ENCODE measurements at regions not wholly inside any gene's neighbourhood (a gene's known extent, or its start where the extent isn't known, plus 50 kb on each side); places are given as distances from the start of the nearest gene placed in this dataset.

DNA sequence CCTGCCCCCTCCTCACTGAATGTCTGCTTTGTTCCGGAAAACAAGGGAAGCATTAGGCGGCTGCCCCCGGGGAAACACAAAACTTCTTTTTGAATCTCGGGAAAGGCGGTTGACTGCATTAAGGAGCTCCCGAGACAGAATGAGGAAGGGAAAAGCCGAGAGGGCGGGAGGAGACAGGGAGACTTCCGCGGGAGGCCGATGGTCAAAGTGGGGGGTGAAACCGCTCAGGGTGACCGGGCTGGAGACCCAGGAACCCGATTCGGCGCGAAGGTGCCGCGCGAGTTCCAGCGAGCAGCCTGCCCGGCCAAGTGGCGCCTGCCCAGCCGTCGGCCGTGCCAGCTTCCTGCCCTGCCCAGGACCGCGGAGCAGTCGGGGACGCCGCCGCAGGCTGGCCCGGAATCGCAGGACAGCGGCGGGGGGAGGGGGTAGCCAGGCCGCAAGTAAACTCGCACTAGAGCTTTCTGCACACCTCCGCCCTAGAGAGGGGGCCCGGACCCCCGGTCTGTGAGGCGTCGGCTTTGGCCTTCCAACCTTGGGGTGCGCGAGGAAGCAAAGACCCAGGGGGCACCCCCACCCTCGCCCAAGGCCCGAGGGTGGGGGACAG lies 55.1 kb upstream of the BCOR start:
- peak overlapping the region in 4 of 5 experiments; percentile 46 to 59 (median 54) for H3K4me3 ChIP-seq (ENCODE audit: control extremely low read depth in 1 of 5, extremely low read depth in 1 of 5, insufficient read depth in 1 of 5, low read depth in 2 of 5, low read length in 4 of 5)
- H3K27me3 Mint-ChIP-seq = peaks cover 3% of the 10 kb centered on the region
- H3K4me1 ChIP-seq (ENCODE audit: control insufficient read depth in 2 of 2, insufficient read depth in 2 of 2, low read length in 2 of 2) = peaks cover 46 to 64% of the 10 kb centered on the region in 2 donors
- H3K4me3 Mint-ChIP-seq = peak overlapping the region; percentile 89
- H3K79me2 ChIP-seq (ENCODE audit: control insufficient read depth, insufficient read depth, low read length) = no peaks in the 10 kb centered on the region
- TF ChIP-seq, protein P1, sequence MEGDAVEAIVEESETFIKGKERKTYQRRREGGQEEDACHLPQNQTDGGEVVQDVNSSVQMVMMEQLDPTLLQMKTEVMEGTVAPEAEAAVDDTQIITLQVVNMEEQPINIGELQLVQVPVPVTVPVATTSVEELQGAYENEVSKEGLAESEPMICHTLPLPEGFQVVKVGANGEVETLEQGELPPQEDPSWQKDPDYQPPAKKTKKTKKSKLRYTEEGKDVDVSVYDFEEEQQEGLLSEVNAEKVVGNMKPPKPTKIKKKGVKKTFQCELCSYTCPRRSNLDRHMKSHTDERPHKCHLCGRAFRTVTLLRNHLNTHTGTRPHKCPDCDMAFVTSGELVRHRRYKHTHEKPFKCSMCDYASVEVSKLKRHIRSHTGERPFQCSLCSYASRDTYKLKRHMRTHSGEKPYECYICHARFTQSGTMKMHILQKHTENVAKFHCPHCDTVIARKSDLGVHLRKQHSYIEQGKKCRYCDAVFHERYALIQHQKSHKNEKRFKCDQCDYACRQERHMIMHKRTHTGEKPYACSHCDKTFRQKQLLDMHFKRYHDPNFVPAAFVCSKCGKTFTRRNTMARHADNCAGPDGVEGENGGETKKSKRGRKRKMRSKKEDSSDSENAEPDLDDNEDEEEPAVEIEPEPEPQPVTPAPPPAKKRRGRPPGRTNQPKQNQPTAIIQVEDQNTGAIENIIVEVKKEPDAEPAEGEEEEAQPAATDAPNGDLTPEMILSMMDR (IDR thresholded peaks at IDR 0.05) = no peak
- TF ChIP-seq EZH2 (IDR thresholded peaks at IDR 0.05; ENCODE audit: borderline replicate concordance, insufficient read depth, low read depth, low read length, poor library complexity, severe bottlenecking) = no peak
- H3K9ac ChIP-seq (ENCODE audit: low read length) = peak overlapping the region; percentile 62
- peak overlapping the region in 1 of 2 donors; percentile 6 for H3K27ac ChIP-seq (ENCODE audit: low read length in 2 of 2)
- H3K27ac Mint-ChIP-seq = peak overlapping the region; percentile 88
- WGBS (ENCODE audit: insufficient coverage) = under 1% methylated on average over 43 of the region's 47 CpGs
- POLR2A ChIA-PET = interaction anchor here (1.0 to 3.3 kb wide), 8 partner anchors 16 to 342 kb away, joined by 4 to 46 read pairs (median 6); partner anchors contain the start of gene BCOR
- peak overlapping the region; percentile 94 for H3K4me2 ChIP-seq (replicated peaks; ENCODE audit: low read depth, low read length, poor library complexity, severe bottlenecking)
- H3K9me3 Mint-ChIP-seq (ENCODE audit: insufficient read depth) = no peaks in the 10 kb centered on the region
- H3K9me3 ChIP-seq (ENCODE audit: control extremely low read depth in 1 of 3, control insufficient read depth in 2 of 3, insufficient read depth in 1 of 3, low read length in 2 of 3) = no peaks in the 10 kb centered on the region
- CTCF ChIA-PET = interaction anchor here (0.6 to 4.2 kb wide), 9 partner anchors 16 to 422 kb away, joined by 3 to 24 read pairs (median 5); partner anchors contain the start of gene BCOR
- H2AFZ ChIP-seq (ENCODE audit: insufficient read depth, low read depth, low read length, poor library complexity, severe bottlenecking) = peak overlapping the region; percentile 18
- intact Hi-C loops (cut with micrococcal nuclease) = loop anchor here (1.0 to 5.0 kb wide), 4 partner anchors 17 to 338 kb away; no protein-coding TSS in a partner anchor
- H4K20me1 ChIP-seq (ENCODE audit: control insufficient read depth, insufficient read depth, low read length, poor library complexity, severe bottlenecking) = peaks cover 7% of the 10 kb centered on the region
- ATAC-seq (ENCODE audit: low read depth) (no peak), DNase-seq (peak; percentile 45)
- peaks cover 0 to 2% (median under 1%) of the 10 kb centered on the region in 4 experiments for H3K27me3 ChIP-seq (replicated peaks in 1 of 4; ENCODE audit: control extremely low read depth in 1 of 4, control insufficient read depth in 3 of 4, insufficient read depth in 4 of 4, low read length in 3 of 4)
- H3K36me3 ChIP-seq (replicated peaks in 1 of 2; ENCODE audit: control extremely low read depth in 1 of 2, control insufficient read depth in 1 of 2, extremely low read depth in 1 of 2, insufficient read depth in 2 of 2, low read length in 1 of 2) = no peaks in the 10 kb centered on the region
- peaks cover 50% of the 10 kb centered on the region for H3K4me1 Mint-ChIP-seq

DNA sequence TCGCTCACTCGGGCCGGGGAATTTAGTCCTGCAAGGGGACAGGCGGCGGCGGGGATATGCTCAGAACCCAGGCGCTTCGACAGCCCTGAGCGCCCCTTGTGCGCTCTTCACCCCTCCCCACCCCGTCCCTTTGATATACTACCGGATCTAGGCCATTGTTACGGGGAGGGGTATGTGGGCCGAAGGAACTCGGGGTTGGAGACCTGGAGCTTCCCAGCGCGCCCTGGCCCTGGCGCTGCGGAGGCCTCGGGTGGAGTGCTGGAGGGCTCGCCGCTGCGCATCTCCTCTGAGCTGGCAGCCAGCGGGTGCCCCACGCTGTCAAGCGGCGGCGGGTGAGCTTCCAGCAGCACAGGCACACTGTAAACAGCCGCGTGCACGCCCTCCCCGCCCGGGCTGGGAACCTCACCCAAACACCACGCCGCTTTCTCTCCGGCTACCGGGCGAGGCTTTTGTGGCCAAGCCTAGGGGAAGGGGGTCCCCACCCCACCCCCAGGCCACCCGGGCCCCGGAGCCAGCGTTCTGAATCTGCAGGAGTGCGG lies 54.5 kb upstream of the BCOR start:
- Histone ChIP-seq H3K9ac (ENCODE audit: low read length) (peak overlapping the region; percentile 62), H3K27me3 (replicated peaks in 1 of 4; ENCODE audit: control extremely low read depth in 1 of 4, control insufficient read depth in 3 of 4, insufficient read depth in 4 of 4, low read length in 3 of 4) (peaks cover 0 to 7% (median 3%) of the 10 kb centered on the region in 4 experiments), H3K4me2 (replicated peaks; ENCODE audit: low read depth, low read length, poor library complexity, severe bottlenecking) (peak overlapping the region; percentile 94), H3K36me3 (replicated peaks in 1 of 2; ENCODE audit: control extremely low read depth in 1 of 2, control insufficient read depth in 1 of 2, extremely low read depth in 1 of 2, insufficient read depth in 2 of 2, low read length in 1 of 2) (no peaks in the 10 kb centered on the region), H4K20me1 (ENCODE audit: control insufficient read depth, insufficient read depth, low read length, poor library complexity, severe bottlenecking) (peaks cover 11% of the 10 kb centered on the region), H2AFZ (ENCODE audit: insufficient read depth, low read depth, low read length, poor library complexity, severe bottlenecking) (peak overlapping the region; percentile 18), H3K4me3 (ENCODE audit: control extremely low read depth in 1 of 5, extremely low read depth in 1 of 5, insufficient read depth in 1 of 5, low read depth in 2 of 5, low read length in 4 of 5) (peak overlapping the region in 4 of 5 experiments; percentile 46 to 59 (median 54)), H3K79me2 (ENCODE audit: control insufficient read depth, insufficient read depth, low read length) (no peaks in the 10 kb centered on the region), H3K9me3 (ENCODE audit: control extremely low read depth in 1 of 3, control insufficient read depth in 2 of 3, insufficient read depth in 1 of 3, low read length in 2 of 3) (no peaks in the 10 kb centered on the region), H3K27ac (ENCODE audit: low read length in 2 of 2) (no peak overlapping the region), H3K4me1 (ENCODE audit: control insufficient read depth in 2 of 2, insufficient read depth in 2 of 2, low read length in 2 of 2) (peaks cover 43 to 63% of the 10 kb centered on the region in 2 donors)
- Mint-ChIP-seq H3K4me1 (peaks cover 46% of the 10 kb centered on the region), H3K4me3 (peak overlapping the region; percentile 73), H3K9me3 (ENCODE audit: insufficient read depth) (no peaks in the 10 kb centered on the region), H3K27me3 (peaks cover 3% of the 10 kb centered on the region), H3K27ac (no peak overlapping the region)
- intact Hi-C loops (cut with micrococcal nuclease) = loop anchor here (2.0 to 5.0 kb wide), 3 partner anchors 53 to 337 kb away; no protein-coding TSS in a partner anchor
- peak; percentile 15 for ATAC-seq (ENCODE audit: low read depth)
- ChIA-PET POLR2A (interaction anchor here (1.9 to 3.3 kb wide), 5 partner anchors 17 to 139 kb away, joined by 6 to 46 read pairs (median 20); partner anchors contain the start of gene BCOR), CTCF (interaction anchor here (1.7 to 4.2 kb wide), 5 partner anchors 17 to 421 kb away, joined by 5 to 24 read pairs (median 6); partner anchors contain the start of gene BCOR)
- TF ChIP-seq, protein P1 (IDR thresholded peaks at IDR 0.05) = no peak
- TF ChIP-seq EZH2 (IDR thresholded peaks at IDR 0.05; ENCODE audit: borderline replicate concordance, insufficient read depth, low read depth, low read length, poor library complexity, severe bottlenecking) = no peak
- DNase-seq = peak; percentile 51
- WGBS (ENCODE audit: insufficient coverage) = 24% methylated on average over 13 of the region's 42 CpGs
